ENCODE measurements at regions not wholly inside any gene's neighbourhood (a gene's known extent, or its start where the extent isn't known, plus 50 kb on each side); places are given as distances from the start of the nearest gene placed in this dataset.

DNA sequence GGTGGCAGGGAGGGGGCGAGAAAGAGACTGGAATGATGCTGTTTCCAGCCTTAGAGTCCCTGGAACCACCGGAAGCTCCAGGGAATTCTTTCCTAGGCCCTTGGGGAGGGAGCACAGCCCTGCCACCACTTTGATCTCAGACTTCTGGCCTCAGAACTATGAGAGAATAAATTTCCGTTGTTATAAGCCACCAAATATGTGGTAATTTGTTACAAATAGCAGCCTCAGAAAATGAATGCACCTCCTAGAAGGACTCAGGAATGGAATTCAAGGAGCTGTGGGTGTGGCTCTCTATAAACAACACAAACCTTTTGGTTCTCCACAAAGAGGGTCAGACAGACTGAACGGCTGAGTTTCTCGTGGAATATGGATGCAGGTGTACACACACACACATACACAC is 144.5 kb downstream of the ACKR3 start:
- DNase-seq (ENCODE audit: low spot score) (no peak), ATAC-seq (no peak), FAIRE-seq (no peak)
- ChIA-PET POLR2A (no interaction called here), CTCF (ENCODE audit: low intra/inter-chr PET ratio, low total read pairs) (no interaction called here)
- H3K9me3 ChIP-seq (ENCODE audit: low read length): no peaks in the 10 kb centered on the region
- no peaks in the 10 kb centered on the region; the same call in 1 of the 2 replicates for H4K20me1 ChIP-seq (ENCODE audit: insufficient read depth, low read length)
- WGBS (ENCODE audit: low lambda C conversion rate): 4% methylated on average over 5 of the region's 5 CpGs
- intact Hi-C loops (cut with micrococcal nuclease; ENCODE audit: unreplicated experiment) (no loop called here), in situ Hi-C loops (cut with HindIII; ENCODE audit: extremely low pct_ligation_motif_present, low pct_unique_long_range_greater_than_20kb) (no loop called here)
- H3K4me3 ChIP-seq (replicated peaks in 1 of 3; ENCODE audit: insufficient read depth in 1 of 3, low read depth in 2 of 3, low read length in 3 of 3): no peak overlapping the region
- H3K4me1 ChIP-seq (ENCODE audit: insufficient read depth, low read length): no peaks in the 10 kb centered on the region
- H3K9ac ChIP-seq (ENCODE audit: insufficient read depth, low read depth, low read length): no peak overlapping the region
- no peak overlapping the region for H3K4me2 ChIP-seq (ENCODE audit: low read depth, low read length)
- peaks cover 2 to 18% of the 10 kb centered on the region in 2 experiments; a peak in 4 of 5 replicates for H3K27me3 ChIP-seq (ENCODE audit: control insufficient read depth in 1 of 2, insufficient read depth in 2 of 2, low read length in 2 of 2)
- H3K27ac ChIP-seq (ENCODE audit: extremely low read length, insufficient read depth, low read length): no peak overlapping the region
- no TSS peak for BruUV-seq (replicated peaks)
- no peak overlapping the region for H2AFZ ChIP-seq (ENCODE audit: low read length)
- no peak for TF ChIP-seq ZNF354B (CRISPR knock-in tag; IDR thresholded peaks at IDR 0.05)
- TF ChIP-seq E2F5 (CRISPR knock-in tag; conservative IDR thresholded peaks at IDR 0.05): no peak
- TF ChIP-seq, protein P1, sequence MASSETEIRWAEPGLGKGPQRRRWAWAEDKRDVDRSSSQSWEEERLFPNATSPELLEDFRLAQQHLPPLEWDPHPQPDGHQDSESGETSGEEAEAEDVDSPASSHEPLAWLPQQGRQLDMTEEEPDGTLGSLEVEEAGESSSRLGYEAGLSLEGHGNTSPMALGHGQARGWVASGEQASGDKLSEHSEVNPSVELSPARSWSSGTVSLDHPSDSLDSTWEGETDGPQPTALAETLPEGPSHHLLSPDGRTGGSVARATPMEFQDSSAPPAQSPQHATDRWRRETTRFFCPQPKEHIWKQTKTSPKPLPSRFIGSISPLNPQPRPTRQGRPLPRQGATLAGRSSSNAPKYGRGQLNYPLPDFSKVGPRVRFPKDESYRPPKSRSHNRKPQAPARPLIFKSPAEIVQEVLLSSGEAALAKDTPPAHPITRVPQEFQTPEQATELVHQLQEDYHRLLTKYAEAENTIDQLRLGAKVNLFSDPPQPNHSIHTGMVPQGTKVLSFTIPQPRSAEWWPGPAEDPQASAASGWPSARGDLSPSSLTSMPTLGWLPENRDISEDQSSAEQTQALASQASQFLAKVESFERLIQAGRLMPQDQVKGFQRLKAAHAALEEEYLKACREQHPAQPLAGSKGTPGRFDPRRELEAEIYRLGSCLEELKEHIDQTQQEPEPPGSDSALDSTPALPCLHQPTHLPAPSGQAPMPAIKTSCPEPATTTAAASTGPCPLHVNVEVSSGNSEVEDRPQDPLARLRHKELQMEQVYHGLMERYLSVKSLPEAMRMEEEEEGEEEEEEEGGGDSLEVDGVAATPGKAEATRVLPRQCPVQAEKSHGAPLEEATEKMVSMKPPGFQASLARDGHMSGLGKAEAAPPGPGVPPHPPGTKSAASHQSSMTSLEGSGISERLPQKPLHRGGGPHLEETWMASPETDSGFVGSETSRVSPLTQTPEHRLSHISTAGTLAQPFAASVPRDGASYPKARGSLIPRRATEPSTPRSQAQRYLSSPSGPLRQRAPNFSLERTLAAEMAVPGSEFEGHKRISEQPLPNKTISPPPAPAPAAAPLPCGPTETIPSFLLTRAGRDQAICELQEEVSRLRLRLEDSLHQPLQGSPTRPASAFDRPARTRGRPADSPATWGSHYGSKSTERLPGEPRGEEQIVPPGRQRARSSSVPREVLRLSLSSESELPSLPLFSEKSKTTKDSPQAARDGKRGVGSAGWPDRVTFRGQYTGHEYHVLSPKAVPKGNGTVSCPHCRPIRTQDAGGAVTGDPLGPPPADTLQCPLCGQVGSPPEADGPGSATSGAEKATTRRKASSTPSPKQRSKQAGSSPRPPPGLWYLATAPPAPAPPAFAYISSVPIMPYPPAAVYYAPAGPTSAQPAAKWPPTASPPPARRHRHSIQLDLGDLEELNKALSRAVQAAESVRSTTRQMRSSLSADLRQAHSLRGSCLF (CRISPR knock-in tag; IDR thresholded peaks at IDR 0.05; ENCODE audit: borderline replicate concordance): no peak
- no peak for TF ChIP-seq CBX5 (CRISPR knock-in tag; IDR thresholded peaks at IDR 0.05; ENCODE audit: borderline replicate concordance)
- TF ChIP-seq ZNF850 (CRISPR knock-in tag; conservative IDR thresholded peaks at IDR 0.05): no peak
- TF ChIP-seq DR1 (CRISPR knock-in tag; IDR thresholded peaks at IDR 0.05): no peak
- no peak for TF ChIP-seq KMT2B (CRISPR knock-in tag; IDR thresholded peaks at IDR 0.05)
- no peak for TF ChIP-seq NONO (IDR thresholded peaks at IDR 0.05)
- no peak for TF ChIP-seq NONO (CRISPR knock-in tag; conservative IDR thresholded peaks at IDR 0.05)
- no peak for TF ChIP-seq ZNF776 (CRISPR knock-in tag; IDR thresholded peaks at IDR 0.05)
- no peak for TF ChIP-seq KMT2A (CRISPR knock-in tag; IDR thresholded peaks at IDR 0.05)
- no peak for TF ChIP-seq STAG1 (CRISPR knock-in tag; IDR thresholded peaks at IDR 0.05)
- H3K79me2 ChIP-seq (ENCODE audit: insufficient read depth, low read length): no peaks in the 10 kb centered on the region
- H3K36me3 ChIP-seq (replicated peaks in 1 of 2; ENCODE audit: control insufficient read depth in 1 of 2, insufficient read depth in 2 of 2, low read length in 2 of 2): no peaks in the 10 kb centered on the region

All from HepG2 (cell line).